ENCODE measurements at regions not wholly inside any gene's neighbourhood (a gene's known extent, or its start where the extent isn't known, plus 50 kb on each side); places are given as distances from the start of the nearest gene placed in this dataset.

- no peak for TF ChIP-seq PPARA (CRISPR knock-in tag; IDR thresholded peaks at IDR 0.05; ENCODE audit: borderline replicate concordance)
- no peak for TF ChIP-seq SNAI2 (CRISPR knock-in tag; IDR thresholded peaks at IDR 0.05)
- TF ChIP-seq BACH2 (CRISPR knock-in tag; IDR thresholded peaks at IDR 0.05; ENCODE audit: borderline replicate concordance): no peak
- TF ChIP-seq ZNF70 (CRISPR knock-in tag; IDR thresholded peaks at IDR 0.05): no peak
- TF ChIP-seq ARNTL (CRISPR knock-in tag; IDR thresholded peaks at IDR 0.05; ENCODE audit: borderline replicate concordance, low read depth): no peak
- no peak for TF ChIP-seq CSDC2 (CRISPR knock-in tag; IDR thresholded peaks at IDR 0.05)
- TF ChIP-seq POU6F1 (CRISPR knock-in tag; IDR thresholded peaks at IDR 0.05; ENCODE audit: borderline replicate concordance, low read depth): no peak
- no peak for TF ChIP-seq ZFP3 (CRISPR knock-in tag; IDR thresholded peaks at IDR 0.05)
- no peak for TF ChIP-seq RARB (CRISPR knock-in tag; IDR thresholded peaks at IDR 0.05)
- TF ChIP-seq GLIS3 (CRISPR knock-in tag; IDR thresholded peaks at IDR 0.05): no peak
- peak; percentile 18; the same call in 2 of the 3 replicates for ATAC-seq
Measured at GRCh38 chr1:10890491-10891071, 94.1 kb upstream of the CASZ1 start.

- ATAC-seq: no peak
- TF ChIP-seq OSR1 (CRISPR knock-in tag; IDR thresholded peaks at IDR 0.05) (no peak), ZC3H10 (CRISPR knock-in tag; IDR thresholded peaks at IDR 0.05) (no peak), SNAI2 (CRISPR knock-in tag; IDR thresholded peaks at IDR 0.05) (no peak), ZFP3 (CRISPR knock-in tag; IDR thresholded peaks at IDR 0.05) (no peak), PPARA (CRISPR knock-in tag; IDR thresholded peaks at IDR 0.05; ENCODE audit: borderline replicate concordance) (no peak), TCF4 (CRISPR knock-in tag; IDR thresholded peaks at IDR 0.05; ENCODE audit: borderline replicate concordance) (no peak), ESRRG (CRISPR knock-in tag; IDR thresholded peaks at IDR 0.05) (no peak), CSDC2 (CRISPR knock-in tag; IDR thresholded peaks at IDR 0.05) (no peak), CREB5 (CRISPR knock-in tag; IDR thresholded peaks at IDR 0.05; ENCODE audit: low read depth) (no peak), ISL1 (CRISPR knock-in tag; IDR thresholded peaks at IDR 0.05) (no peak), ZNF70 (CRISPR knock-in tag; IDR thresholded peaks at IDR 0.05) (no peak), BACH2 (CRISPR knock-in tag; IDR thresholded peaks at IDR 0.05; ENCODE audit: borderline replicate concordance) (no peak), ZFP30 (CRISPR knock-in tag; IDR thresholded peaks at IDR 0.05) (no peak), TOX (CRISPR knock-in tag; IDR thresholded peaks at IDR 0.05; ENCODE audit: borderline replicate concordance) (no peak), POU6F1 (CRISPR knock-in tag; IDR thresholded peaks at IDR 0.05; ENCODE audit: borderline replicate concordance, low read depth) (no peak), GLIS3 (CRISPR knock-in tag; IDR thresholded peaks at IDR 0.05) (no peak), ZNF8 (CRISPR knock-in tag; IDR thresholded peaks at IDR 0.05) (no peak)
- TF ChIP-seq, protein P1, sequence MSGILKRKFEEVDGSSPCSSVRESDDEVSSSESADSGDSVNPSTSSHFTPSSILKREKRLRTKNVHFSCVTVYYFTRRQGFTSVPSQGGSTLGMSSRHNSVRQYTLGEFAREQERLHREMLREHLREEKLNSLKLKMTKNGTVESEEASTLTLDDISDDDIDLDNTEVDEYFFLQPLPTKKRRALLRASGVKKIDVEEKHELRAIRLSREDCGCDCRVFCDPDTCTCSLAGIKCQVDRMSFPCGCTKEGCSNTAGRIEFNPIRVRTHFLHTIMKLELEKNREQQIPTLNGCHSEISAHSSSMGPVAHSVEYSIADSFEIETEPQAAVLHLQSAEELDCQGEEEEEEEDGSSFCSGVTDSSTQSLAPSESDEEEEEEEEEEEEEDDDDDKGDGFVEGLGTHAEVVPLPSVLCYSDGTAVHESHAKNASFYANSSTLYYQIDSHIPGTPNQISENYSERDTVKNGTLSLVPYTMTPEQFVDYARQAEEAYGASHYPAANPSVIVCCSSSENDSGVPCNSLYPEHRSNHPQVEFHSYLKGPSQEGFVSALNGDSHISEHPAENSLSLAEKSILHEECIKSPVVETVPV (CRISPR knock-in tag; IDR thresholded peaks at IDR 0.05): no peak
- TF ChIP-seq, protein P2, sequence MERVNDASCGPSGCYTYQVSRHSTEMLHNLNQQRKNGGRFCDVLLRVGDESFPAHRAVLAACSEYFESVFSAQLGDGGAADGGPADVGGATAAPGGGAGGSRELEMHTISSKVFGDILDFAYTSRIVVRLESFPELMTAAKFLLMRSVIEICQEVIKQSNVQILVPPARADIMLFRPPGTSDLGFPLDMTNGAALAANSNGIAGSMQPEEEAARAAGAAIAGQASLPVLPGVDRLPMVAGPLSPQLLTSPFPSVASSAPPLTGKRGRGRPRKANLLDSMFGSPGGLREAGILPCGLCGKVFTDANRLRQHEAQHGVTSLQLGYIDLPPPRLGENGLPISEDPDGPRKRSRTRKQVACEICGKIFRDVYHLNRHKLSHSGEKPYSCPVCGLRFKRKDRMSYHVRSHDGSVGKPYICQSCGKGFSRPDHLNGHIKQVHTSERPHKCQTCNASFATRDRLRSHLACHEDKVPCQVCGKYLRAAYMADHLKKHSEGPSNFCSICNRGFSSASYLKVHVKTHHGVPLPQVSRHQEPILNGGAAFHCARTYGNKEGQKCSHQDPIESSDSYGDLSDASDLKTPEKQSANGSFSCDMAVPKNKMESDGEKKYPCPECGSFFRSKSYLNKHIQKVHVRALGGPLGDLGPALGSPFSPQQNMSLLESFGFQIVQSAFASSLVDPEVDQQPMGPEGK (CRISPR knock-in tag; IDR thresholded peaks at IDR 0.05; ENCODE audit: borderline replicate concordance): no peak
- TF ChIP-seq, protein P3, sequence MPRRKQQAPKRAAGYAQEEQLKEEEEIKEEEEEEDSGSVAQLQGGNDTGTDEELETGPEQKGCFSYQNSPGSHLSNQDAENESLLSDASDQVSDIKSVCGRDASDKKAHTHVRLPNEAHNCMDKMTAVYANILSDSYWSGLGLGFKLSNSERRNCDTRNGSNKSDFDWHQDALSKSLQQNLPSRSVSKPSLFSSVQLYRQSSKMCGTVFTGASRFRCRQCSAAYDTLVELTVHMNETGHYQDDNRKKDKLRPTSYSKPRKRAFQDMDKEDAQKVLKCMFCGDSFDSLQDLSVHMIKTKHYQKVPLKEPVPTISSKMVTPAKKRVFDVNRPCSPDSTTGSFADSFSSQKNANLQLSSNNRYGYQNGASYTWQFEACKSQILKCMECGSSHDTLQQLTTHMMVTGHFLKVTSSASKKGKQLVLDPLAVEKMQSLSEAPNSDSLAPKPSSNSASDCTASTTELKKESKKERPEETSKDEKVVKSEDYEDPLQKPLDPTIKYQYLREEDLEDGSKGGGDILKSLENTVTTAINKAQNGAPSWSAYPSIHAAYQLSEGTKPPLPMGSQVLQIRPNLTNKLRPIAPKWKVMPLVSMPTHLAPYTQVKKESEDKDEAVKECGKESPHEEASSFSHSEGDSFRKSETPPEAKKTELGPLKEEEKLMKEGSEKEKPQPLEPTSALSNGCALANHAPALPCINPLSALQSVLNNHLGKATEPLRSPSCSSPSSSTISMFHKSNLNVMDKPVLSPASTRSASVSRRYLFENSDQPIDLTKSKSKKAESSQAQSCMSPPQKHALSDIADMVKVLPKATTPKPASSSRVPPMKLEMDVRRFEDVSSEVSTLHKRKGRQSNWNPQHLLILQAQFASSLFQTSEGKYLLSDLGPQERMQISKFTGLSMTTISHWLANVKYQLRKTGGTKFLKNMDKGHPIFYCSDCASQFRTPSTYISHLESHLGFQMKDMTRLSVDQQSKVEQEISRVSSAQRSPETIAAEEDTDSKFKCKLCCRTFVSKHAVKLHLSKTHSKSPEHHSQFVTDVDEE (CRISPR knock-in tag; IDR thresholded peaks at IDR 0.05): no peak
Measured at GRCh38 chr1:10891091-10891490, 94.6 kb upstream of the CASZ1 start.
